Type B pancreatic cell (in vitro differentiated cells): ENCODE measurements at regions not wholly inside any gene's neighbourhood (a gene's known extent, or its start where the extent isn't known, plus 50 kb on each side); places are given as distances from the start of the nearest gene placed in this dataset.
A peak's percentile ranks its signal among the peaks of the same experiment; 100 is the strongest.

Experiments
- DNase-seq: peaks from one replicate; pipeline ENCODE4 v3.0.0; 2021; ENCODE audit warnings: mixed read lengths; ENCODE audit not compliant: unreplicated experiment; ENCODE audit errors: extremely low spot score
- H3K27ac Mint-ChIP-seq: 2 replicates; pipeline ENCODE4 v1.8.0; 2021; ENCODE audit warnings: mild to moderate bottlenecking, mixed read lengths
- H3K27me3 Mint-ChIP-seq: 2 replicates; pipeline ENCODE4 v1.8.0; 2021; ENCODE audit warnings: mixed read lengths
- H3K36me3 Mint-ChIP-seq: 2 replicates; pipeline ENCODE4 v1.8.0; 2021; ENCODE audit warnings: mixed read lengths
- H3K4me1 Mint-ChIP-seq: one replicate; pipeline ENCODE4 v1.8.0; 2021; ENCODE audit warnings: mixed read lengths; ENCODE audit not compliant: unreplicated experiment
- H3K4me3 Mint-ChIP-seq: 2 replicates; pipeline ENCODE4 v1.8.0; 2021; ENCODE audit warnings: mild to moderate bottlenecking, mixed read lengths
- H3K9me3 Mint-ChIP-seq: 2 replicates; pipeline ENCODE4 v1.8.0; 2021; ENCODE audit warnings: mixed read lengths
- CTCF ChIP-seq: fragments of 200-600 bp; sonication (generic); conservative IDR thresholded peaks from 2 replicates; pipeline ENCODE4 v1.5.0; 2021; ENCODE audit warnings: antibody characterized with exemption, mild to moderate bottlenecking

GRCh38 chr7:112970771-112971170 is 115.9 kb downstream of the GPR85 start:
- DNase-seq: no peak
- Mint-ChIP-seq H3K4me3 (no peak overlapping the region), H3K27me3 (no peaks in the 10 kb centered on the region), H3K9me3 (no peaks in the 10 kb centered on the region), H3K36me3 (no peaks in the 10 kb centered on the region), H3K4me1 (no peaks in the 10 kb centered on the region), H3K27ac (no peak overlapping the region)
- TF ChIP-seq CTCF: peak; percentile 38

- no peak for DNase-seq
- Mint-ChIP-seq H3K9me3 (no peaks in the 10 kb centered on the region), H3K27me3 (no peaks in the 10 kb centered on the region)
Measured at GRCh38 chr7:112969946-112970345, 116.7 kb downstream of the GPR85 start.

GRCh38 chr7:112965506-112965905 is 121.1 kb downstream of the GPR85 start:
- Mint-ChIP-seq H3K9me3 (no peaks in the 10 kb centered on the region), H3K27ac (no peak overlapping the region), H3K4me1 (no peaks in the 10 kb centered on the region), H3K27me3 (no peaks in the 10 kb centered on the region), H3K4me3 (no peak overlapping the region), H3K36me3 (no peaks in the 10 kb centered on the region)
- no peak for TF ChIP-seq CTCF
- DNase-seq: no peak

More at GRCh38 chr7:112969946-112970345, 116.7 kb downstream of the GPR85 start:
- H3K4me3 Mint-ChIP-seq: no peak overlapping the region
- no peak for TF ChIP-seq CTCF
- H3K27ac Mint-ChIP-seq: no peak overlapping the region
- no peaks in the 10 kb centered on the region for H3K36me3 Mint-ChIP-seq
- H3K4me1 Mint-ChIP-seq: no peaks in the 10 kb centered on the region

GRCh38 chr7:112963634-112964033 is 123.0 kb downstream of the GPR85 start:
- Mint-ChIP-seq H3K27me3 (no peaks in the 10 kb centered on the region), H3K27ac (no peak overlapping the region), H3K9me3 (no peaks in the 10 kb centered on the region), H3K4me1 (no peaks in the 10 kb centered on the region), H3K36me3 (no peaks in the 10 kb centered on the region), H3K4me3 (no peak overlapping the region)
- no peak for DNase-seq
- TF ChIP-seq CTCF: no peak

- no peak overlapping the region for H3K4me3 Mint-ChIP-seq
- no peaks in the 10 kb centered on the region for H3K4me1 Mint-ChIP-seq
- no peak for TF ChIP-seq CTCF
- no peak for DNase-seq
- H3K27ac Mint-ChIP-seq: no peak overlapping the region
- no peaks in the 10 kb centered on the region for H3K27me3 Mint-ChIP-seq
- H3K36me3 Mint-ChIP-seq: no peaks in the 10 kb centered on the region
- H3K9me3 Mint-ChIP-seq: no peaks in the 10 kb centered on the region
Measured at GRCh38 chr7:112962815-112963214, 123.8 kb downstream of the GPR85 start.

- Mint-ChIP-seq H3K27me3 (no peaks in the 10 kb centered on the region), H3K27ac (no peak overlapping the region), H3K36me3 (no peaks in the 10 kb centered on the region), H3K4me1 (no peaks in the 10 kb centered on the region), H3K4me3 (no peak overlapping the region), H3K9me3 (peaks cover 7% of the 10 kb centered on the region)
- TF ChIP-seq CTCF: no peak
- no peak for DNase-seq
Measured at GRCh38 chr7:112959276-112959675, 127.4 kb downstream of the GPR85 start.
